ENCODE measurements at regions not wholly inside any gene's neighbourhood (a gene's known extent, or its start where the extent isn't known, plus 50 kb on each side); places are given as distances from the start of the nearest gene placed in this dataset.

DNA sequence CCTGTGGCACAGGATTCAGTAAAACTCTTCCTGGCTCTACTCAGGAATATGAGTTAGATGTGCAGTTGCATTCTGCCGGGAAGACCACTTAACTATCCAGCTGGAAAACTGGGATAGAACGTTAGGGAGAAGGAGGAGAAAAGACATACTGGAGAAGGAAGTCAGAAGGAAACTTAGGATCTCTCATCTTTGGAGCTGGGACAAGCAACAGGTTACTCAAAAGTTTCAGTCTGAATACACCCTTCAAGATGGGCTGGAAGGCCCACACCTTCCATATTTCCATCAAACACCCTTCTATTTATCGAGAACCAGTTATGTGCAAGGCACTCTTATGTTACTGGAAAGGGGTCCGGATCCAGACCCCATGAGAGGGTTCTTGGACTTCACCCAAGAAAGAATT lies 440.4 kb upstream of the NRP1 start:
- intact Hi-C loops (cut with DNase I): no loop called here
- Histone ChIP-seq H3K36me3 (replicated peaks in 1 of 2) (no peaks in the 10 kb centered on the region), H3K4me1 (replicated peaks in 1 of 2) (no peaks in the 10 kb centered on the region), H3K4me3 (no peak overlapping the region), H3K27me3 (no peaks in the 10 kb centered on the region), H3K27ac (no peak overlapping the region), H3K9me3 (replicated peaks in 1 of 3) (no peaks in the 10 kb centered on the region)
- DNase-seq: no peak
- no peak for TF ChIP-seq CTCF (IDR thresholded peaks at IDR 0.05)
- TF ChIP-seq POLR2A (IDR thresholded peaks at IDR 0.05): no peak
- 84 to 96% (median 86%) methylated on average over 4 of the region's 4 CpGs for WGBS, 4 donors

DNA sequence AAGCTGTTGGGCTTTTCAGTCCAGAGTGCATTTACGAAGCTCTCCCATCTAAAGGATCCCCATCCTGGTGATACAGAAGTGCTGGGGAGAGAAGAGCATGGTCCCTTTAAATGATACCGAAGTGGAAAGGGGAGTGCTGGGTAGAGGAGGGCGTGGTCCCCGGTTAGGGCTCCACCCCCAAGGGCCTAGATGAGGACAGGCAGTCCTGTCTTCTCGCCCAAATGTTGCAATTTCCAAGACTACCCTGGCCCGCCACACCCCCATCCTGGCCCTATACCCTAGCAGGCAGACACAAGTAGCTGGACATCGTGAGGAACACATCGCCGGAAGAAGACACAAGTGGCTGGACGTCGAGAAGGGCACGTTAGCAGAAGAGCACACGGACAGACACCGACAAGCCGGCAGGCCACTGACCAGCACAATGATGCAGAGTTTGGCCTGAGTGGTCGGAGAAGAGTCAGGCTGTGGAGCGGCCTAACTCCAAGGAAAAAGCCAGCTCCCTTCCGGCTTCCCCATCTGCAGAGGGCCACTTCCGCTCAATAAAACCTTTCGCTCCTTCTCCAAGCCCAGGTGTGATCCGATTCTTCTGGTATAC lies 439.5 kb upstream of the NRP1 start:
- WGBS, 4 donors: 91 to 94% (median 93%) methylated on average over 21 of the region's 21 CpGs
- no peaks in the 10 kb centered on the region for H3K36me3 ChIP-seq (replicated peaks in 1 of 2)
- TF ChIP-seq POLR2A (IDR thresholded peaks at IDR 0.05): no peak
- TF ChIP-seq CTCF (IDR thresholded peaks at IDR 0.05): no peak
- no peaks in the 10 kb centered on the region for H3K4me1 ChIP-seq (replicated peaks in 1 of 2)
- intact Hi-C loops (cut with DNase I): no loop called here
- no peak overlapping the region for H3K4me3 ChIP-seq
- H3K27me3 ChIP-seq: no peaks in the 10 kb centered on the region
- peak in 1 of 7 donors; percentile 7 for DNase-seq
- no peak overlapping the region for H3K27ac ChIP-seq
- no peaks in the 10 kb centered on the region for H3K9me3 ChIP-seq (replicated peaks in 1 of 3)

GRCh38 chr10:33773253-33773573 lies 438.7 kb upstream of the NRP1 start:
- 38 to 75% (median 56%) methylated on average over 4 of the region's 4 CpGs for WGBS, 4 donors
- no peak for DNase-seq
- no peak overlapping the region for H3K4me3 ChIP-seq

More at GRCh38 chr10:33773253-33773573, 438.7 kb upstream of the NRP1 start:
- no peaks in the 10 kb centered on the region for H3K36me3 ChIP-seq (replicated peaks in 1 of 2)
- H3K9me3 ChIP-seq (replicated peaks in 1 of 3): no peaks in the 10 kb centered on the region
- H3K4me1 ChIP-seq (replicated peaks in 1 of 2): no peaks in the 10 kb centered on the region
- intact Hi-C loops (cut with DNase I): no loop called here
- H3K27me3 ChIP-seq: no peaks in the 10 kb centered on the region
- TF ChIP-seq CTCF (IDR thresholded peaks at IDR 0.05): no peak
- TF ChIP-seq POLR2A (IDR thresholded peaks at IDR 0.05): no peak
- H3K27ac ChIP-seq: no peak overlapping the region

Data from adrenal gland (tissue), 9 donors.